K562 (cell line): ENCODE measurements at regions not wholly inside any gene's neighbourhood (a gene's known extent, or its start where the extent isn't known, plus 50 kb on each side); places are given as distances from the start of the nearest gene placed in this dataset.

ENCODE experiments used
- ATAC-seq: fragments of 200-7000 bp; cut with Tn5 transposase; 3 replicates; pipeline ENCODE4 v1.9.1; 2020; ENCODE audit warnings: moderate library complexity
- BruUV-seq: library from RNA; stranded (reverse); fragments of 400-500 nt; replicated peaks from 2 replicates; lab custom pipeline; 2021; lab: Mats Ljungman, UMichigan
- CTCF ChIA-PET: fragments of 300-600 bp; formaldehyde crosslinking; extraction: SDS; loops from one replicate; lab custom pipeline; 2021; ENCODE audit warnings: low intra/inter-chr PET ratio; lab: Yijun Ruan, JAX
- POLR2A ChIA-PET: fragments of 300-600, 350-650 bp; sonication (Branson Sonifier 250); formaldehyde crosslinking; extraction: SDS; loops from one replicate; lab custom pipeline; 2021; ENCODE audit warnings: antibody characterized with exemption, inconsistent platforms; lab: Yijun Ruan, JAX
- DNase-seq, 4 experiments: peaks; one replicate each; pipeline versions ENCODE4 v3.0.0 to v3.0.0-alpha.2; 2011 to 2018; ENCODE audit warnings: low spot score in 3 of 4, mixed read lengths in 3 of 4; ENCODE audit errors: extremely low read depth in 1 of 4
- FAIRE-seq: peaks from 2 replicates; lab custom pipeline; 2011; peaks lifted over from hg19 to GRCh38; lab: Jason Lieb, UNC
- H2AFZ ChIP-seq: 2 replicates; pipeline ENCODE4 v1.6.0; 2011; ENCODE audit warnings: low read depth, low read length, control low read depth, inconsistent platforms
- H3K27ac ChIP-seq: fragments of 200-600 bp; 3 replicates; pipeline ENCODE4 v1.8.0; 2011; ENCODE audit warnings: low read depth, mild to moderate bottlenecking, control low read depth, inconsistent platforms, low read length, moderate library complexity, mixed read lengths; ENCODE audit errors: extremely low read depth
- H3K27me3 ChIP-seq, 2 experiments: fragments of 300-600 bp in 1 of 2; 2 replicates in 1 of 2; 3 replicates in 1 of 2; pipeline versions ENCODE4 v1.6.0 to v1.8.0; 2011; ENCODE audit warnings: inconsistent platforms in 2 of 2, low read length in 2 of 2, mild to moderate bottlenecking in 1 of 2, mixed read lengths in 1 of 2, moderate library complexity in 1 of 2; ENCODE audit not compliant: control insufficient read depth in 2 of 2, insufficient read depth in 2 of 2
- H3K36me3 ChIP-seq: fragments of 300-600 bp; 3 replicates; pipeline ENCODE4 v1.8.0; 2011; ENCODE audit warnings: mild to moderate bottlenecking, low read length, inconsistent platforms; ENCODE audit not compliant: control insufficient read depth, insufficient read depth
- H3K4me1 ChIP-seq, 2 experiments: fragments of 200-600 bp in 1 of 2; replicated peaks in 1 of 2; 2 replicates in 1 of 2; 3 replicates in 1 of 2; pipeline versions ENCODE4 v1.5.1 to v1.8.0; 2011; ENCODE audit warnings: inconsistent platforms in 2 of 2, low read length in 2 of 2, mild to moderate bottlenecking in 1 of 2, mixed read lengths in 1 of 2, moderate library complexity in 1 of 2; ENCODE audit not compliant: control insufficient read depth in 2 of 2, insufficient read depth in 2 of 2
- H3K4me2 ChIP-seq: 2 replicates; pipeline ENCODE4 v1.6.1; 2011; ENCODE audit warnings: low read length, control low read depth, inconsistent platforms, mixed read lengths; ENCODE audit not compliant: insufficient read depth
- H3K4me3 ChIP-seq: fragments of 200-600 bp; sonication (generic), shearing (Covaris generic); 2 replicates; pipeline ENCODE4 v1.5.1; 2016; ENCODE audit warnings: control low read depth, inconsistent platforms
- H3K79me2 ChIP-seq: fragments of 200-600 bp; 3 replicates; pipeline ENCODE4 v1.8.0; 2011; ENCODE audit warnings: low read length, inconsistent platforms; ENCODE audit not compliant: control insufficient read depth, insufficient read depth
- H3K9ac ChIP-seq, 2 experiments: 2 replicates each; pipeline versions ENCODE4 v1.6.0 to v1.6.1; 2011; ENCODE audit warnings: low read depth in 2 of 2, low read length in 2 of 2, control low read depth in 1 of 2, inconsistent platforms in 1 of 2, mild to moderate bottlenecking in 1 of 2, mixed read lengths in 1 of 2; ENCODE audit not compliant: insufficient read depth in 1 of 2
- H3K9me1 ChIP-seq: one replicate; pipeline ENCODE4 v1.6.0; 2011; ENCODE audit warnings: inconsistent platforms, mild to moderate bottlenecking, low read length, moderate library complexity; ENCODE audit not compliant: control insufficient read depth, insufficient read depth
- H3K9me3 ChIP-seq: replicated peaks from 2 replicates; pipeline ENCODE4 v1.5.1; 2011; ENCODE audit warnings: low read depth, low read length, inconsistent platforms; ENCODE audit not compliant: control insufficient read depth, insufficient read depth
- H4K20me1 ChIP-seq: replicated peaks from 2 replicates; pipeline ENCODE4 v1.6.1; 2011; ENCODE audit warnings: low read length, inconsistent platforms, mixed read lengths; ENCODE audit not compliant: control insufficient read depth, insufficient read depth
- CC2D1A ChIP-seq: fragments of 450-650 bp; IDR thresholded peaks from 2 replicates; pipeline ENCODE4 v1.6.1; 2017; ENCODE audit warnings: mild to moderate bottlenecking
- FOXO4 ChIP-seq: fragments of 450-650 bp; formaldehyde crosslinking; IDR thresholded peaks from 2 replicates; pipeline ENCODE4 v1.4.0; 2020; ENCODE audit warnings: mild to moderate bottlenecking, moderate library complexity
- LEF1 ChIP-seq: fragments of 450-650 bp; IDR thresholded peaks from 2 replicates; pipeline ENCODE4 v1.6.1; 2016; ENCODE audit warnings: mild to moderate bottlenecking
- MEIS2 ChIP-seq: fragments of 450-650 bp; IDR thresholded peaks from 2 replicates; pipeline ENCODE4 v1.6.1; 2014; ENCODE audit warnings: mild to moderate bottlenecking; ENCODE audit not compliant: partially characterized antibody
- PHF20 ChIP-seq: fragments of 450-650 bp; IDR thresholded peaks from 2 replicates; pipeline ENCODE4 v1.6.1; 2018; ENCODE audit not compliant: partially characterized antibody
- PHF21A ChIP-seq: fragments of 450-650 bp; IDR thresholded peaks from 2 replicates; pipeline ENCODE4 v1.6.1; 2017; ENCODE audit warnings: low read depth, borderline replicate concordance
- RNF2 ChIP-seq: sonication (generic); IDR thresholded peaks from 2 replicates; pipeline ENCODE4 v1.6.1; 2016
- SRSF3 ChIP-seq: fragments of 200-400 bp; formaldehyde crosslinking; IDR thresholded peaks from 2 replicates; pipeline ENCODE4 v1.6.1; 2016; ENCODE audit warnings: mild to moderate bottlenecking, low read length, moderate library complexity; ENCODE audit not compliant: insufficient read depth
- ZFPM2 ChIP-seq: fragments of 250-450 bp; sonication (Bioruptor Pico); IDR thresholded peaks from 2 replicates; pipeline ENCODE4 v1.5.1; 2022; ENCODE audit warnings: mild to moderate bottlenecking
- ZNF133 ChIP-seq: fragments of 250-450 bp; sonication (Bioruptor Pico); IDR thresholded peaks from 2 replicates; pipeline ENCODE4 v1.4.0; 2020; ENCODE audit warnings: mild to moderate bottlenecking
- ZNF830 ChIP-seq: fragments of 250-450 bp; sonication (Bioruptor Pico); IDR thresholded peaks from 2 replicates; pipeline ENCODE4 v1.5.0; 2021; ENCODE audit warnings: mild to moderate bottlenecking
- WGBS: fragments of 100-300 bp; shearing (Covaris generic); methylation state at CpG from one replicate; pipeline ENCODE4 v1.1.6; 2016; ENCODE audit warnings: low coverage, mixed read lengths; ENCODE audit not compliant: insufficient coverage; ENCODE audit errors: missing lambda C conversion rate; 5-methylcytosine and 5-hydroxymethylcytosine counted together
- in situ Hi-C: fragments of 300-500 bp; cut with MboI; formaldehyde crosslinking; loops from 4 replicates; pipeline ENCODE4 v1.15.0; 2018; ENCODE audit warnings: inconsistent platforms, mixed read lengths
- intact Hi-C: fragments of 100-400 bp; cut with micrococcal nuclease; formaldehyde crosslinking; loops from 2 replicates; pipeline ENCODE4 v1.14.2; 2022

GRCh38 chr1:87765681-87766070 lies 437.0 kb downstream of the LMO4 start:
- H3K4me3 ChIP-seq = no peak overlapping the region
- no TSS peak for BruUV-seq
- no peaks in the 10 kb centered on the region for H3K79me2 ChIP-seq
- no peaks in the 10 kb centered on the region for H3K9me1 ChIP-seq
- H2AFZ ChIP-seq = no peak overlapping the region
- TF ChIP-seq SRSF3 = no peak
- no peak for TF ChIP-seq ZNF830 (CRISPR knock-in tag)
- TF ChIP-seq FOXO4 (CRISPR knock-in tag) = no peak
- no peak for TF ChIP-seq CC2D1A
- TF ChIP-seq PHF20 = no peak
- TF ChIP-seq LEF1 = no peak
- TF ChIP-seq ZNF133 (CRISPR knock-in tag) = no peak
- TF ChIP-seq ZFPM2 (CRISPR knock-in tag) = no peak
- no peak for TF ChIP-seq MEIS2
- no peak for TF ChIP-seq RNF2
- TF ChIP-seq PHF21A = no peak
- CTCF ChIA-PET = no interaction called here
- H3K9me3 ChIP-seq = no peaks in the 10 kb centered on the region
- no peak for DNase-seq
- no peaks in the 10 kb centered on the region for H3K4me1 ChIP-seq
- intact Hi-C loops (no loop called here), in situ Hi-C loops (no loop called here)
- no peak for FAIRE-seq
- no peaks in the 10 kb centered on the region for H4K20me1 ChIP-seq
- ATAC-seq = no peak
- H3K4me2 ChIP-seq = no peak overlapping the region
- no peak overlapping the region for H3K27ac ChIP-seq
- no peaks in the 10 kb centered on the region for H3K27me3 ChIP-seq
- POLR2A ChIA-PET = no interaction called here
- WGBS = 0% methylated on average over 1 of the region's 1 CpG
- no peak overlapping the region for H3K9ac ChIP-seq
- no peaks in the 10 kb centered on the region for H3K36me3 ChIP-seq
